Mesenchymal stem cell (in vitro differentiated cells and primary cell): ENCODE measurements at regions not wholly inside any gene's neighbourhood (a gene's known extent, or its start where the extent isn't known, plus 50 kb on each side); places are given as distances from the start of the nearest gene placed in this dataset.

Source experiments
- DNase-seq: peaks from one replicate; pipeline ENCODE4 v3.0.0-alpha.2; 2013
- H2AFZ ChIP-seq: one replicate; pipeline ENCODE4 v1.6.1; 2013; ENCODE audit warnings: low read depth, mild to moderate bottlenecking, control low read depth, inconsistent platforms, low read length, moderate library complexity
- H2AK5ac ChIP-seq: 2 replicates; pipeline ENCODE4 v1.6.1; 2013; ENCODE audit warnings: low read length, moderate library complexity, mild to moderate bottlenecking, inconsistent platforms; ENCODE audit not compliant: severe bottlenecking
- H2BK120ac ChIP-seq: one replicate; pipeline ENCODE4 v1.6.1; 2013; ENCODE audit warnings: low read depth, mild to moderate bottlenecking, inconsistent platforms, low read length, moderate library complexity
- H2BK12ac ChIP-seq, 2 experiments: one replicate each; pipeline ENCODE4 v1.6.1; 2013; ENCODE audit warnings: inconsistent platforms in 2 of 2, low read length in 2 of 2, mild to moderate bottlenecking in 2 of 2, moderate library complexity in 2 of 2, control low read depth in 1 of 2
- H2BK15ac ChIP-seq: one replicate; pipeline ENCODE4 v1.6.1; 2013; ENCODE audit warnings: mild to moderate bottlenecking, low read depth, inconsistent platforms; ENCODE audit not compliant: poor library complexity, severe bottlenecking
- H2BK5ac ChIP-seq: 2 replicates; pipeline ENCODE4 v1.6.1; 2013; ENCODE audit warnings: low read depth, mild to moderate bottlenecking, low read length, control low read depth, inconsistent platforms; ENCODE audit not compliant: poor library complexity, severe bottlenecking
- H3K14ac ChIP-seq, 2 experiments: one replicate each; pipeline ENCODE4 v1.6.1; 2013; ENCODE audit warnings: inconsistent platforms in 2 of 2, low read length in 2 of 2, control low read depth in 1 of 2, mild to moderate bottlenecking in 1 of 2, moderate library complexity in 1 of 2
- H3K18ac ChIP-seq, 2 experiments: one replicate each; pipeline ENCODE4 v1.6.1; 2013; ENCODE audit warnings: inconsistent platforms in 2 of 2, low read length in 2 of 2, control low read depth in 1 of 2, low read depth in 1 of 2, mild to moderate bottlenecking in 1 of 2
- H3K23ac ChIP-seq, 2 experiments: one replicate each; pipeline ENCODE4 v1.6.1; 2013; ENCODE audit warnings: inconsistent platforms in 2 of 2, low read length in 2 of 2, mild to moderate bottlenecking in 2 of 2, moderate library complexity in 2 of 2, control low read depth in 1 of 2
- H3K27ac ChIP-seq: 2 replicates; pipeline ENCODE4 v1.5.1; 2013; ENCODE audit warnings: mild to moderate bottlenecking, moderate library complexity, low read length, control low read depth, inconsistent platforms; ENCODE audit not compliant: poor library complexity, severe bottlenecking
- H3K27me3 ChIP-seq, 2 experiments: 2 replicates each; pipeline versions ENCODE4 v1.6.1 to v1.7.0; 2013; ENCODE audit warnings: low read length in 2 of 2, mild to moderate bottlenecking in 2 of 2, moderate library complexity in 2 of 2, control low read depth in 1 of 2, inconsistent platforms in 1 of 2; ENCODE audit not compliant: control insufficient read depth in 1 of 2, insufficient read depth in 1 of 2
- H3K36me3 ChIP-seq, 2 experiments: 2 replicates each; pipeline versions ENCODE4 v1.6.1 to v1.7.0; 2013; ENCODE audit warnings: low read length in 2 of 2, control low read depth in 1 of 2, inconsistent platforms in 1 of 2, low read depth in 1 of 2, mild to moderate bottlenecking in 1 of 2; ENCODE audit not compliant: insufficient read depth in 2 of 2, control insufficient read depth in 1 of 2
- H3K4ac ChIP-seq, 2 experiments: one replicate each; pipeline ENCODE4 v1.6.1; 2013; ENCODE audit warnings: inconsistent platforms in 2 of 2, low read length in 2 of 2, mild to moderate bottlenecking in 2 of 2, moderate library complexity in 2 of 2, control low read depth in 1 of 2, low read depth in 1 of 2
- H3K4me1 ChIP-seq: 2 replicates; pipeline ENCODE4 v1.6.1; 2013; ENCODE audit warnings: low read depth, low read length, control low read depth; ENCODE audit not compliant: control insufficient read depth, insufficient read depth
- H3K4me2 ChIP-seq: 2 replicates; pipeline ENCODE4 v1.6.1; 2013; ENCODE audit warnings: low read length, mild to moderate bottlenecking, inconsistent platforms; ENCODE audit not compliant: poor library complexity, severe bottlenecking
- H3K4me3 ChIP-seq, 2 experiments: 2 replicates each; pipeline versions ENCODE4 v1.5.1 to v1.7.0; 2013; ENCODE audit warnings: low read length in 2 of 2, mild to moderate bottlenecking in 2 of 2, control low read depth in 1 of 2, low read depth in 1 of 2; ENCODE audit not compliant: insufficient read depth in 1 of 2
- H3K79me1 ChIP-seq: replicated peaks from 2 replicates; pipeline ENCODE4 v1.6.1; 2013; ENCODE audit warnings: mild to moderate bottlenecking, control low read depth, low read length, inconsistent platforms; ENCODE audit not compliant: poor library complexity, severe bottlenecking
- H3K9ac ChIP-seq: 2 replicates; pipeline ENCODE4 v1.7.0; 2013; ENCODE audit warnings: mild to moderate bottlenecking, low read length, moderate library complexity
- H3K9me3 ChIP-seq: 2 replicates; pipeline ENCODE4 v1.7.0; 2013; ENCODE audit warnings: mild to moderate bottlenecking, low read length; ENCODE audit not compliant: control insufficient read depth
- H4K8ac ChIP-seq: one replicate; pipeline ENCODE4 v1.6.1; 2013; ENCODE audit warnings: inconsistent platforms, mild to moderate bottlenecking, low read length, moderate library complexity
- H4K91ac ChIP-seq: one replicate; pipeline ENCODE4 v1.6.1; 2013; ENCODE audit warnings: mild to moderate bottlenecking, low read length, inconsistent platforms
- WGBS: methylation state at CpG from one replicate; pipeline ENCODE4 v1.1.7; 2013; ENCODE audit warnings: mixed read lengths; 5-methylcytosine and 5-hydroxymethylcytosine counted together

GRCh38 chr10:28883741-28884423 is 206.6 kb downstream of the BAMBI start:
- H2BK12ac ChIP-seq: no peak overlapping the region
- no peaks in the 10 kb centered on the region for H3K27me3 ChIP-seq
- H3K36me3 ChIP-seq: no peaks in the 10 kb centered on the region
- H2AFZ ChIP-seq: no peak overlapping the region
- H3K4me1 ChIP-seq: peaks cover 5% of the 10 kb centered on the region
- no peak overlapping the region for H3K4ac ChIP-seq
- H4K91ac ChIP-seq: no peak overlapping the region
- no peaks in the 10 kb centered on the region for H3K9me3 ChIP-seq
- no peak overlapping the region for H3K4me3 ChIP-seq
- no peak overlapping the region for H3K14ac ChIP-seq
- no peak overlapping the region for H3K18ac ChIP-seq
- 95% methylated on average over 3 of the region's 8 CpGs for WGBS
- no peak overlapping the region for H2BK15ac ChIP-seq
- no peak overlapping the region for H2BK5ac ChIP-seq
- no peak for DNase-seq
- H3K27ac ChIP-seq: no peak overlapping the region
- no peak overlapping the region for H2BK120ac ChIP-seq
- no peak overlapping the region for H3K23ac ChIP-seq
- no peak overlapping the region for H4K8ac ChIP-seq
- no peak overlapping the region for H2AK5ac ChIP-seq
- no peaks in the 10 kb centered on the region for H3K79me1 ChIP-seq
- no peak overlapping the region for H3K9ac ChIP-seq
- no peak overlapping the region for H3K4me2 ChIP-seq

- Histone ChIP-seq H4K91ac (no peak overlapping the region), H3K18ac (no peak overlapping the region), H3K23ac (no peak overlapping the region), H3K27me3 (no peaks in the 10 kb centered on the region), H3K9ac (no peak overlapping the region), H3K79me1 (no peaks in the 10 kb centered on the region), H3K9me3 (no peaks in the 10 kb centered on the region), H2BK15ac (no peak overlapping the region), H2BK120ac (no peak overlapping the region), H4K8ac (no peak overlapping the region), H3K4me1 (peaks cover 1% of the 10 kb centered on the region), H3K4me2 (no peak overlapping the region), H2BK12ac (peak overlapping the region in 1 of 2 experiments; percentile 15), H3K27ac (no peak overlapping the region), H2AK5ac (no peak overlapping the region), H3K4ac (no peak overlapping the region), H3K4me3 (no peak overlapping the region), H2AFZ (no peak overlapping the region), H3K14ac (no peak overlapping the region), H2BK5ac (no peak overlapping the region), H3K36me3 (no peaks in the 10 kb centered on the region)
- DNase-seq: no peak
- 95% methylated on average over 4 of the region's 5 CpGs for WGBS
Measured at GRCh38 chr10:28890121-28890950, 213.0 kb downstream of the BAMBI start.

- Histone ChIP-seq H3K4me1 (peaks cover 1% of the 10 kb centered on the region), H3K23ac (no peak overlapping the region), H2AFZ (no peak overlapping the region), H3K9ac (no peak overlapping the region), H4K8ac (no peak overlapping the region), H3K36me3 (no peaks in the 10 kb centered on the region), H2BK5ac (no peak overlapping the region), H3K4me3 (no peak overlapping the region), H3K27me3 (no peaks in the 10 kb centered on the region), H3K18ac (no peak overlapping the region), H3K4ac (no peak overlapping the region), H3K4me2 (no peak overlapping the region), H2BK120ac (no peak overlapping the region), H2BK15ac (no peak overlapping the region), H2BK12ac (peak overlapping the region in 1 of 2 experiments; percentile 49), H3K27ac (no peak overlapping the region), H3K14ac (no peak overlapping the region), H3K79me1 (no peaks in the 10 kb centered on the region), H4K91ac (no peak overlapping the region), H3K9me3 (no peaks in the 10 kb centered on the region), H2AK5ac (no peak overlapping the region)
- no peak for DNase-seq
- 96% methylated on average over 5 of the region's 6 CpGs for WGBS
Measured at GRCh38 chr10:28891058-28891713, 213.9 kb downstream of the BAMBI start.
